ENCODE measurements at regions not wholly inside any gene's neighbourhood (a gene's known extent, or its start where the extent isn't known, plus 50 kb on each side); places are given as distances from the start of the nearest gene placed in this dataset.

DNA sequence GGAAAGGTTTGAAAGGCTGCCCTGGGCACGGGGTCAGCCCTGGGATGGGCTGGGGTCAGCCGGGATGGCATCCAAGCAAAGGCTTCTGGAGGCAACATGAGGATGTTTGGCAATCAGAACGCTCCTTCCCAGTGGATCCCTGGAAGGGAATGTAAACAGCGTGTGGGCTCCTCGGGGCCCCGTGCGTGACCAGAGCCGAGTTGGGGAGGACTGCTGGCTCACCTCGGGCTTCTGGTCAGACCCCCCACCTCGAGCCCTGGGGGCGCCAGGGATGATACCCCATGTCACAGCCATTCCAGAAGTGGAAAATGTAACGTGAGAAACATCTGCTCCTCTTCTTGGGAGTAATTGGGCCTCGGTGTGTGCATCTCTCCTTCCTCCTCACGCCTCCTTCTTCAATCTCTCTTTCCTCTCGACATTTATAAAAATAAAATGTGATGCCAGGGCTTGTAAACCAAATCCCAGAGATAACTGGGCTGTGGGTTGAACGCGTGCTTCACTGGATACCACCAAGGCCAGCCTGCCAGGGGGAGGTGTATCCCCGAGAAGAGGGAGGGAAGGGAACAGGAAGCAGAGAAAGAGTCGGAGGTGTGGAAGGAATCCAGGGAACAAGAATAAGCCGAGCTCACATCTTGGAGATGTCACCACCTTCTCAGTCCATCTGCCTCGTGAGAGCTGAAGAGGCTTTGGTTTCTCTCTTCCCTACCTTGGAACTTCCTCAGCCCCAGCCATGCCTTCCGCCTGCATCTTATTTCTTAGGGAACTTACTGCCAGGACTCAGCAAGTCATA is 144.8 kb downstream of the NUAK1 start:
- no peak for DNase-seq (ENCODE audit: low spot score)

DNA sequence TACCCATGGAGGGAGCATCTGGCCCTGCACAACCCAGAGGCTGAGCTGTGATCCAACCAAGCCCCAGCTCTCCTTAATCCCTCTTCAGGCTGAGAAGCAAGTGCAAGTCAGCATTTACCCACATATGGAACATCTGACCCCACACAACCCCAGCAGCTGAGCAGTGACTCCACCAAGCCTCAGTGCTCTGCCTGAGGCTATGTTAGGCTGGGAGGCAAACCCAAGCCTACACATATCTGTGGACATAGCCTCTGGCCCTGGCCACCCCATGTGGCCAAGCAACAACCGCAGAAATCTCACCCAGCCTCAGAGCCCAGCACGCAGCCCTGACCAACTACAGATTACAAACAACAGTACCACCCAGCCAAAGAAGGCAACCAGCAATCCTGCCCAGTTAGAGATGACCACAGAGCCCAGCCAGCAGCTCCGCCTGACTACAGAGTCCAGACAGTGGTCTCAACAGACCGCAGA is 142.8 kb downstream of the NUAK1 start:
- DNase-seq (ENCODE audit: low spot score), result no peak

DNA sequence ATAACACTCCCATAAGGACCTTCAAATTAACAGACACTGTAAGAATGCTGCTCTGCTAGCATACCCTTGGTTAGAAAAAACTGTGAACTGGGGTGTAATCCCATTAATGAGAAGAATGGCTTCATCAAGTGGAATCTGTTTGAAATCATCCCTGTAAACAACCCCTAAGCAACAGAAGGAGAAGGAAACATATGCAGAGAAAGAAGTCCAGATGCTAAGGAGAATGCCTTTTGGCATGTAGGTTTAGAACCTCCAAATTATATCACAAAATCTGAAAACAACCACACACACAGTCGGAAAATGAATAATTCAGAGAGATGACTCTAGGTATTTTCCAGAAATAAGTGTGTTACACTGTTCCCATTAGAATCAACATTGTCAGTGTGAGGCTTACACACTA is 140.2 kb downstream of the NUAK1 start:
- DNase-seq (ENCODE audit: low spot score), result no peak

DNA sequence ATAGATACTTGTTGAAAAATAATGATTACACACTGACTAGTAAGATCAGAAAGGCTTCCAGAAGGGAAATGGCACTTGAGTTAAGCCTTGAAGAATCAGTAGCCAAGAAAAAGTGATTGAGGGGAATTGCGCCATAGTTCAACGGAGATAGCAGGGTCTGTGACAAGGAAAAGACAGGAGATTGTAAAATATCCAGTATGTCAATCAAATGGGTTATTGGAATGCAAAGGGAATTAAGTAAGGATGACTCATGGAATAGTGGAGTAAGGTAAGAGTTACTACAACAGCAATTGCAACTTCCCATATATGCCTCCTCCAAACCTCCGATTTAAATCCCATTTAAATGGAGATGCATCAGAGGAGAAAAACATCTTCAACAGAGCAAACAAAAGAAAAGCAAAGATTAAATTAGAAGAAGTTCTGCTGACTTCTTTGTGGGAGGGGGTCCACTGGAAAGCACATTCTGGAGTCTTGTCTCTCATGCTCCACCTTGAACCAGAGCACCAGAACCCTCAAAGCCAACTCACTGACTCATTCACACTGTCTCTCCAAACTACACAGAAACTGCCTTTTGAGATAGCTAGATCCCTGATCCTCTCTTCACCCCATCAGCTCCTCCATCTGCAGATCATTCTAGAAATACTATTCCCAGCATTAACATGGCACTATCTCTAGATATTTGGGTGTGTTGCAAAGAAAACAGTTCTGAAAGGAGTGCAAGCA is 138.2 kb downstream of the NUAK1 start:
- no peak for DNase-seq (ENCODE audit: low spot score)

DNA sequence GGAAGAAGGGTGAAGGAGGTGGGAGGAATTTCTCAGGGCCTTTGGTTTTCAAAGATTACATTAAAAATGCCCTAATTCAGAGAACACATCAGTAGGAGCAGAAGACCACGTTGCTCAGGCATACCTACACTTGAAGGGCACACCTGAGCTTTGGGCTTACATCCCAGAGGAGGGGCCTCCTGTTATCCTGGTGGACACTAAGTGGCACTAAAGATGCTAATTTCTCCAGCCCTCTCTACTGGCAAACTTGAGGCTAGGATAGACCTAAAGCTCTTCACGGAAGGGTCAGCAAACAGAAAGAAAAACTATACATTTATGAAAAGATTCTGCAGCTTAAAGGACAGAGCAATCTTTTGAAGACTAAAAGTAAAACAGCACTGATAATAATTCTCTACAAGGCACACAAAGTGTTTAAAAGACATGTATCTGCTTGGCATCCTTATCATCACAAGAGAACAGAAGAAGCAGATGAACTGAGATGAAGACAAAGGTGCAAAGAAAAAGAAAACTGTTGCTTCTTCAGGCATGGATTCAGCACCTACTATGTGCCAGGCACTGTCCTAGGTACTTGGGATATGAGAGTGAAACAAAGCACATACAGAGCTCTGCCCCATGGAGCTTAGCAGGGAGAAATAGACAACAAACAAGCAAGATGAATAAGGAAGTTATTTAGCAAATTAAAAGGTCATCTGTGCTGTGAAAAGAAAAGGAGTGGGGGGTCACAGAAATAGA is 137.5 kb downstream of the NUAK1 start:
- no peak for DNase-seq (ENCODE audit: low spot score)

DNA sequence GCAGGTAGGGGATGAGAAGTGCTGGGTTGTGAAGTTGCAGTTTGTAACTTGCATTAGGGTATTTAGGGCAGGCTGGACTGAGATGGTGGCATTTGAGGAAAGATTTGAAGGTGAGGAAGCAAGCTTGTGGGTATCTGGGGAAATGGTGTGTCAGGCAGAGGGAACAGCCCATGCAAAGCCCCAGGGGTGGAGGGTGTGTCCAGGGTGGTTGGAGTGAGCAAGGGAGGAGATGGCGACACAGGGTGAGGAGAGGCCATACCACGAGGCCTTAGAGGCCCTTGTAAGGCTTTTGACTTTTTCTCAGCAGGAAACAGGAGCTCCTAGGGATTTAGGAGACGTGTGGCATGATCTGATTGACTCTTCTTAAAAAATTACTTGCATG is 136.9 kb downstream of the NUAK1 start:
- DNase-seq (ENCODE audit: low spot score), result no peak

DNA sequence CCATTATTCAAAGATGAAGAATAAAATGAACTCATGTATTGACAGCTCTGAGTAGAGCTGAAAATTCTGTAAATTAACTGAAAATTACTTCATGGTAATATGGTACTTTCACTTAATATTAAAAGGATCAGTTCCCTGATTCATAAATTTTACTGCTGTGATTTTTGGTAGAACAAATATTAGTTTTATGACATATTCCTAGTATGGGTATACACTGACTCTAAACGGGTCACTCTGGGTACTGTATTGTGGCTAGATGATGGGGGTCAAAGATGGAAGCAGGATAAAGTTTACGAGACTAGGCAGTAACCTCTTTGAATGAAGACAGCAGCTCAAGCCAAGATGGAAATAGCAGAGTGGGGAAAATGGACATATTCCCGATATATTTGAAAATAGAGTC is 135.5 kb downstream of the NUAK1 start:
- DNase-seq (ENCODE audit: low spot score), result no peak

DNA sequence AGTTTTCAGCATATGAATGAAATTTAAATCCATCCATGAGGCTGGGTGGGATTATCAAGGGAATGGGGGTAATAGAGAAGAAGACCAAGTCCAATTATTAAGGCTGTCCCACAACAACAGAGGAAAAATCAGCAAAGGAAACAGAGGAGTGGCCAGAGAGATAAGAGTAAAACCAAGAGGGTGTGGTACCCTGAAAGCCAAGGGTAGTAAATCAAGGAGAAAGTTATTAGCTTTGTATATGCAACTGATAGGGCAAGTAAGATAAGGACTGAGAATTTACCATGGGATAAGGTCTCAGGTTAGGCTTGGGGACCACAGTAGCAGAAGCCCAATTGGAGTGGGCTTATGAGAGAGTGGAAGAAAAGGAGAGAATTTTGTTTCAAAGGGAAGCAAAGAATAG is 134.5 kb downstream of the NUAK1 start:
- no peak for DNase-seq (ENCODE audit: low spot score)

DNA sequence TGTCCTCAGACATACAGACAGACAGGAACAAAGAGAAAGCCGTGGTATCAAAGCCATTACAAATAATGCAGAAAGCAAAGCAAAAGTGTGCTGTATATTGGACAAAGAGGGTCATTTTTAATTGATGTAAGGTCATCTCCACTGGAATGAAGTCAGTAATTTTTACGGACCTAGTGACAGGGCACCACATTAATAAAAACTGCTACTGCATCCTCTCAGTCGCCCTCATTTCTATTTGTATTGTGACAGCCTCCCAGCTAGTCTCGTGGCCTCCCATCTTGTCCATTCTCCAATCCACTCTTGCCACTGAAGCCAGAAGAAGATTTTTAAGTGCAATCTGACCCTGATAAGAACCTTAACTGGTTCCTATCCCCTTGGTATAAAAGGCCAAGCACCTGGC is 132.4 kb downstream of the NUAK1 start:
- no peak for DNase-seq (ENCODE audit: low spot score)

DNA sequence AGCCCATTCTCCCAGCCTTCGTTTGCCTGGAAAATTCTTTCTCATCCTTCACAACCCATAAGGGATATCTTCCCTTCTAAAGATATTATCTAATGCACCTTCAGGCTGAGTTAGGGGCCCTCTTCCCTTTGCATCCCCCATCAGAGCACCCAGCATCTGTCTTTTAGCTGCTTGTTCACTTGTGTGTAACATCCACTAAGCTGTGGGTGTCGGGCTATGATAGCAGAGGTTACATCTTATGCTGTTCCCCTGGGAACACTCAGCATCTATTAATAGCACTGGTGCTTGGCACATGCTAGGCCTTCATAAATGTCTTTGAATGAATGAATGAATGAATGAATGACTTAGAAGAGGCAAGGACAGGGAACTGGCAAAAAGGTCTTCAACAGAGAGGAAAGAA is 131.8 kb downstream of the NUAK1 start:
- no peak for DNase-seq (ENCODE audit: low spot score)

DNA sequence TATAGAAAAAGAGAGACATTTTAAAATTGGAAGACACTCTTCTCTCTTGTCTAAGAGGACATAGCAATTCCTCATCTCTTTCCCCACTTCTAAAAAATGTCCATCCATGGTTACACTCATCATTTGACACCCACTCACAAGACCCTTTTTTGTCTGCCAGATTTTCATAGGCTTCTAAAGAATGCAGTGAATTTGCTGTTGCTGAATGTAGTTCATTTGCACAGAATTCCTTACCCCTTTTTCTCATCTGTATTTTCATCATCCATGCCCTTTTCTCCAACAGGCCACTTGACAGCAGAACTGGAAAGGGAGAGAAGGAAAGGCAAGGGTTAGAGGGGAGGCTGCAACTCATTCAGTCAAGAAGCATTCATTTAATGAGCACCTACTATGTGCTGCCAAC is 128.0 kb downstream of the NUAK1 start:
- peak; percentile 64 for DNase-seq (ENCODE audit: low spot score)
